22Rv1 (cell line): ENCODE measurements at regions not wholly inside any gene's neighbourhood (a gene's known extent, or its start where the extent isn't known, plus 50 kb on each side); places are given as distances from the start of the nearest gene placed in this dataset.
"Not testable (repeated sequence)": the region's sequence is repeated elsewhere in the genome, so short reads cannot be mapped to it uniquely, and the experiment has no call there.

ENCODE experiments used
- H3K27ac ChIP-seq: fragments of 450-650 bp; 2 replicates; pipeline ENCODE4 v1.5.1; 2017
- CTCF ChIP-seq: fragments of 450-650 bp; IDR thresholded peaks from 2 replicates; pipeline ENCODE4 v1.5.1; 2017; ENCODE audit warnings: mild to moderate bottlenecking
- ZFX ChIP-seq: fragments of 450-650 bp; IDR thresholded peaks from 2 replicates; pipeline ENCODE4 v1.6.1; 2017; ENCODE audit warnings: antibody characterized with exemption, borderline replicate concordance

GRCh38 chr4:66489783-66490452 is 819.6 kb upstream of the EPHA5 start:
- TF ChIP-seq CTCF: no peak
- TF ChIP-seq ZFX: no peak
- H3K27ac ChIP-seq: no peak overlapping the region

DNA sequence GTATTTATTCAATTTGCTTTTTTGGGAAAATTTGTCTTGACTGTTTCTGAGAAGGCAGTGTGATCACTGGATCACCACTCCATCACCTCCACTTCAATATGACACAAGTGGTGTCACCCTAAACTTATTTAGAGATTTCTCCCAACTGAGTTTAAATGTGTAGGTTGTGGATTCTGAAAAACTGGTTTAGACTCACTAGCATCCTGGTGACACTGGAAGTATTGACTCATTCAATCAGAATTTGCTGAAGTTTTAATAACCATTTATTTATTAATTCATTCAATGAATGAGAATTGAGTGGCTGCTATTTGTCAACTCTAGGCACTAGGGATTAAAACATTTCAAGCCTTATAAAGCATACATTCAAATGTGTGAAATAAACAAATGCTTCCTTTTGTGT is 819.1 kb upstream of the EPHA5 start:
- no peak overlapping the region for H3K27ac ChIP-seq
- TF ChIP-seq ZFX (no peak), CTCF (no peak)

DNA sequence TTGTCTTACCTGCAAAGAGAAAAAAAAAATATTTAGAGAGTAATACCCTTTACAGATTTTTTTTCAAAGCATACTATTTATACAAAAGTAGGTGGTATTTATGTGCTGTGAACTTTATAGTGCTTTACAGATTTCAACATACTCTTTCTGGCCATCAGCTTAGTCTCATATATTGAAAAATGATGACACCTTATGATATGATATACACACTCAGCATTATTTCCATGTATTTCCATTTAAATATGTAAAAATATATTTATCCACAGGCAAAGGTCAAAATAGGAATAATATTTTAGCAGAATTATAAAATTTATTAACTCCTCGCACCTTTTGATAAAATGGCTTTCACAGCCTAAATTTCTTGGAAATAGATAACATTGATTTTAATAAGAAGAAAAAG is 815.8 kb upstream of the EPHA5 start:
- TF ChIP-seq CTCF (no peak), ZFX (no peak)
- no peak overlapping the region for H3K27ac ChIP-seq

- TF ChIP-seq CTCF: no peak
- no peak for TF ChIP-seq ZFX
- H3K27ac ChIP-seq: no peak overlapping the region
These were observed 811.9 kb upstream of the EPHA5 start for GRCh38 chr4:66482186-66482585.

GRCh38 chr4:66475596-66475995 is 805.3 kb upstream of the EPHA5 start:
- TF ChIP-seq ZFX (no peak), CTCF (no peak)

DNA sequence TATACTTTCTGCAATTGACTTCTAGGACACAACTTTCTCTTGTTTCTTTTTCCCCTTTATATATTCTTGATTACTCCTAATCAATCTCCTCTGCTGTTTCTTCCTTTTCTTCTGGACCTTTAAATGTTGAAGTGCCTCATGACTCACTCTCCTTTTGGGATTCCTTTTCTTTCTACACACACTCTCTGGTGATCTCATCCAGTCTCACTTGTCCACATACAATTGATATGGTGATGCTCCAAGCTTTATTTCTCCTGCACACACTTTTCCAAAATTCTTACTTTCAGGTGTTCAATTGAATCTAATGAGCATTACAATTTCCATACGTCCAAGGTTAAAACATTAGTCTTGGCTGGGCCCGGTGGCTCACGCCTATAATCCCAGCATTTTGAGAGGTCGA is 794.8 kb upstream of the EPHA5 start:
- TF ChIP-seq CTCF (no peak), ZFX (no peak)
- no peak overlapping the region for H3K27ac ChIP-seq

More at GRCh38 chr4:66475596-66475995, 805.3 kb upstream of the EPHA5 start:
- H3K27ac ChIP-seq: no peak overlapping the region

- H3K27ac ChIP-seq: not testable (repeated sequence)
These were observed 792.6 kb upstream of the EPHA5 start for GRCh38 chr4:66462890-66463289.

DNA sequence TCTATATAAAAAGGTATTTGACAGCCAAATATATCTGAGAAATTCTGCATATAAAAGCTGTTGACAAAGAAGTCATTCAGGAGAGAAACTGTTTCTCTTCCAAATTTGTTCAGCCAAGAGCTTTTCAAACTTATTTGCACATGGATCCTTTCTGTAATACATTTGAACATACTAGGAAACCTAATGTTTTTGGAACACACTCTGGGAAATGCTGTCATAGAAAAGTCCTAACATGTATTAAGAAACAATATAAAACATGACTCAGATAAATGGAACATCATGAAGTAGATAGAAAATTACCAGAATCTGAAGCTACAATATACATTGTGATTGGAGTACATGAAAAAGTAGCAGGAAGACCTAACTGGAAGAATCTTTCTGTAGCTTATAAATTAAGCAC is 781.5 kb upstream of the EPHA5 start:
- TF ChIP-seq CTCF (no peak), ZFX (no peak)
- no peak overlapping the region for H3K27ac ChIP-seq
